C4-2B (cell line): ENCODE measurements at regions not wholly inside any gene's neighbourhood (a gene's known extent, or its start where the extent isn't known, plus 50 kb on each side); places are given as distances from the start of the nearest gene placed in this dataset.

Experiments
- H3K27ac ChIP-seq: fragments of 450-650 bp; 2 replicates; pipeline ENCODE4 v1.5.1; 2017
- ZFX ChIP-seq: fragments of 450-650 bp; IDR thresholded peaks from 2 replicates; pipeline ENCODE4 v1.6.1; 2017
- TF ChIP-seq, protein P1 (sequence below): fragments of 450-650 bp; conservative IDR thresholded peaks from 2 replicates; pipeline ENCODE4 v1.5.1; 2017; ENCODE audit warnings: mild to moderate bottlenecking

GRCh38 chr1:104726917-104727316 is 977.2 kb downstream of the AMY1C start:
- TF ChIP-seq, protein P1, sequence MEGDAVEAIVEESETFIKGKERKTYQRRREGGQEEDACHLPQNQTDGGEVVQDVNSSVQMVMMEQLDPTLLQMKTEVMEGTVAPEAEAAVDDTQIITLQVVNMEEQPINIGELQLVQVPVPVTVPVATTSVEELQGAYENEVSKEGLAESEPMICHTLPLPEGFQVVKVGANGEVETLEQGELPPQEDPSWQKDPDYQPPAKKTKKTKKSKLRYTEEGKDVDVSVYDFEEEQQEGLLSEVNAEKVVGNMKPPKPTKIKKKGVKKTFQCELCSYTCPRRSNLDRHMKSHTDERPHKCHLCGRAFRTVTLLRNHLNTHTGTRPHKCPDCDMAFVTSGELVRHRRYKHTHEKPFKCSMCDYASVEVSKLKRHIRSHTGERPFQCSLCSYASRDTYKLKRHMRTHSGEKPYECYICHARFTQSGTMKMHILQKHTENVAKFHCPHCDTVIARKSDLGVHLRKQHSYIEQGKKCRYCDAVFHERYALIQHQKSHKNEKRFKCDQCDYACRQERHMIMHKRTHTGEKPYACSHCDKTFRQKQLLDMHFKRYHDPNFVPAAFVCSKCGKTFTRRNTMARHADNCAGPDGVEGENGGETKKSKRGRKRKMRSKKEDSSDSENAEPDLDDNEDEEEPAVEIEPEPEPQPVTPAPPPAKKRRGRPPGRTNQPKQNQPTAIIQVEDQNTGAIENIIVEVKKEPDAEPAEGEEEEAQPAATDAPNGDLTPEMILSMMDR, result no peak
- TF ChIP-seq ZFX, result no peak
- H3K27ac ChIP-seq, result no peak overlapping the region

GRCh38 chr1:104733866-104734265 is 984.2 kb downstream of the AMY1C start:
- H3K27ac ChIP-seq, result no peak overlapping the region
- TF ChIP-seq, protein P1, result no peak
- TF ChIP-seq ZFX, result no peak

DNA sequence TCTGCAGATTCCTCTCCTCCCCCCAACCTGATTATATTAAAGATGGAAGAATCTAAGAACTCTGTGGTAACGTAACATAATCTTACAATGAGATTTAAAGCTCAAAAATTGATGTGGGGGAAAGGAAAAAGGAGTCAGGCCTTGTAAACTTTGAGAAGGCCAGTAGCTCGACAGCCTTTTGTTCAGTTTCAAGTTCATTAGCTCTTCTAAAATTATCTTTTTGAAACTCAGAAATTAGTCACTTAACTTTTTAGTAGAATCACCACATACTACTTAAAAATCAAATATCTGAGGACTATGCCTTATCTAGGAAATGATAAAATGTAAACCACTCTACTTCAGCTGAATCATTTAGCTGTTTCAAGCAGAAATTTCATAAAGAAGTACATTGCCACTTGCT is 996.2 kb downstream of the AMY1C start:
- TF ChIP-seq, protein P1, result no peak
- TF ChIP-seq ZFX, result no peak
- no peak overlapping the region for H3K27ac ChIP-seq

DNA sequence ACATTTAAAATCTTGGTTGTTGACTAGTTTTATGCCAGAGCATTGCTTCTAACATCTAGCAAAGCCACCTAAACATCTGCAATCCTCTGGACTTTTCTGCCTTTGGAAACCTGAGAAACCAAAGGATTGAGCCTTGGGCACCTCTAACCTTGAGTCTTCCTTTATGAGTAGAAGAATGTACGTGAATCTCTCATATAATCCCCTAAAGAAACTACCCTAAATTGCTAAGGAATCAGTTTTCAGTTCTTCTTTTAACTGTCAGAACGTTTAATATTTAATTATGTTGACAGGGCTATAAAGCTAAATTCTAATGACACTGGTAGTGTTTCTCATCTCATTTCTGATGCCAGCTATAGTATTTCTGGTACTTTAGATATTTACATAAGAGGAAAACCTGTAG is 997.3 kb downstream of the AMY1C start:
- no peak overlapping the region for H3K27ac ChIP-seq
- TF ChIP-seq, protein P1, result no peak
- TF ChIP-seq ZFX, result no peak

- TF ChIP-seq ZFX, result no peak
- TF ChIP-seq, protein P1, result no peak
- no peak overlapping the region for H3K27ac ChIP-seq
Observed at GRCh38 chr1:104760017-104760416, 1010.3 kb downstream of the AMY1C start.

- no peak for TF ChIP-seq ZFX
- H3K27ac ChIP-seq, result no peak overlapping the region
Observed at GRCh38 chr1:104761961-104762570, 1012.4 kb downstream of the AMY1C start.

- TF ChIP-seq, protein P1, result no peak
- no peak for TF ChIP-seq ZFX
- no peak overlapping the region for H3K27ac ChIP-seq
Observed at GRCh38 chr1:104765085-104765484, 1015.4 kb downstream of the AMY1C start.

GRCh38 chr1:104768466-104768865 is 1018.8 kb downstream of the AMY1C start:
- TF ChIP-seq ZFX, result no peak
- TF ChIP-seq, protein P1, result no peak

More at GRCh38 chr1:104768466-104768865, 1018.8 kb downstream of the AMY1C start:
- no peak overlapping the region for H3K27ac ChIP-seq
